ENCODE measurements at regions not wholly inside any gene's neighbourhood (a gene's known extent, or its start where the extent isn't known, plus 50 kb on each side); places are given as distances from the start of the nearest gene placed in this dataset.

DNA sequence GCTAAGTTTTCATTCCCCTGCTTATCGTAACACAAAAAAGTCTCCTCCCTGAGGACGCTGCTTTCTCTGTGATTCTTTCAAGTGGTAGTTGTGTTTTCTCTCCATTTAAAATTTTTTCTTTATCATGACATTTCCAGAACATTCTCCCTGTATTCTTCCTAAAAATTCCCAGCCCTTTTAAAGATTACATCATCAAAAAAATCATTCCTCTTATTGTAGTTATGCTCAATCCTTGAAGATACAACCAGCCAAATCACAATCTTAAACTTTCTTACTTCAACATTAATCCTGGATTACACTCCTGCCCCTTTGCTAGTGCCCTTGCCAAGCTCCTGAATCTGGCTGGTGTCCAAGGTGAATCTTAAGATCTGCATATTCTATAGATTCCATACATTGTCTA lies 163.7 kb upstream of the CBLB start:
- no peaks in the 10 kb centered on the region for H3K9me3 ChIP-seq (ENCODE audit: low read depth)

DNA sequence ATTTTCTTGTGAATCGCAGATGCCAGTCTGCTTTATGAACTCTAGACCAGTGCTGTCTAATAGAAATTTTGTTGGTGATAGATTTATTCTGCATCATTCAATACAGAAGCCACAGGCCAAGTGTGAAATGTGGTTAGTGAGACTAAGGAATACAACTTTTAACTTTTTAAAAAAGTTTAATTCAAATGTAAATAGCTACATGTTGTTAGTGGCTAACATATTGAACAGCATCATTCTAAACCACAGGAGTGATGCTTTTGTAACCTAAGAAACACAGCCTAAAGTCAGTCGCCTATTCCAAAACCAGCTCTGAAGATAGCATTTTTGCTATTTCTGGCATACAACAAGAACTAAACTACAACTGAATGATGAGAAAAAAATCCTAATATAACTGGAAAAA lies 164.8 kb upstream of the CBLB start:
- no peaks in the 10 kb centered on the region for H3F3A ChIP-seq (ENCODE audit: low read depth)
- Mint-ChIP-seq H3K4me3 (no peak overlapping the region), H3K4me1 (peaks cover 2% of the 10 kb centered on the region), H3K27ac (no peak overlapping the region), H3K36me3 (no peaks in the 10 kb centered on the region), H3K9me3 (no peaks in the 10 kb centered on the region), H3K27me3 (ENCODE audit: insufficient read depth, low read depth) (peaks cover 4% of the 10 kb centered on the region)
- no peak overlapping the region for H3K4me3 ChIP-seq
- no peaks in the 10 kb centered on the region for H3K27me3 ChIP-seq
- no peaks in the 10 kb centered on the region for H3K79me2 ChIP-seq (ENCODE audit: low read depth)
- no peak overlapping the region for H3K9ac ChIP-seq
- H3K4me1 ChIP-seq: no peaks in the 10 kb centered on the region
- no peaks in the 10 kb centered on the region for H3K9me3 ChIP-seq (ENCODE audit: low read depth)
- no peak overlapping the region for H3K27ac ChIP-seq
- no peaks in the 10 kb centered on the region for H4K20me1 ChIP-seq (ENCODE audit: low read depth)
- no peak overlapping the region for H2AFZ ChIP-seq (replicated peaks)
- no peak for DNase-seq (ENCODE audit: low spot score)
- no peaks in the 10 kb centered on the region for H3K36me3 ChIP-seq
- no peak for TF ChIP-seq EZH2 (IDR thresholded peaks at IDR 0.05)
- TF ChIP-seq, protein P1, sequence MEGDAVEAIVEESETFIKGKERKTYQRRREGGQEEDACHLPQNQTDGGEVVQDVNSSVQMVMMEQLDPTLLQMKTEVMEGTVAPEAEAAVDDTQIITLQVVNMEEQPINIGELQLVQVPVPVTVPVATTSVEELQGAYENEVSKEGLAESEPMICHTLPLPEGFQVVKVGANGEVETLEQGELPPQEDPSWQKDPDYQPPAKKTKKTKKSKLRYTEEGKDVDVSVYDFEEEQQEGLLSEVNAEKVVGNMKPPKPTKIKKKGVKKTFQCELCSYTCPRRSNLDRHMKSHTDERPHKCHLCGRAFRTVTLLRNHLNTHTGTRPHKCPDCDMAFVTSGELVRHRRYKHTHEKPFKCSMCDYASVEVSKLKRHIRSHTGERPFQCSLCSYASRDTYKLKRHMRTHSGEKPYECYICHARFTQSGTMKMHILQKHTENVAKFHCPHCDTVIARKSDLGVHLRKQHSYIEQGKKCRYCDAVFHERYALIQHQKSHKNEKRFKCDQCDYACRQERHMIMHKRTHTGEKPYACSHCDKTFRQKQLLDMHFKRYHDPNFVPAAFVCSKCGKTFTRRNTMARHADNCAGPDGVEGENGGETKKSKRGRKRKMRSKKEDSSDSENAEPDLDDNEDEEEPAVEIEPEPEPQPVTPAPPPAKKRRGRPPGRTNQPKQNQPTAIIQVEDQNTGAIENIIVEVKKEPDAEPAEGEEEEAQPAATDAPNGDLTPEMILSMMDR (IDR thresholded peaks at IDR 0.05): no peak
- TF ChIP-seq EZH2phosphoT487 (IDR thresholded peaks at IDR 0.05): no peak
- H3K4me2 ChIP-seq: no peak overlapping the region

More for the DNA sequence above, 163.7 kb upstream of the CBLB start:
- no peak overlapping the region for H3K4me3 ChIP-seq
- H3K4me2 ChIP-seq: no peak overlapping the region
- H3K36me3 Mint-ChIP-seq: no peaks in the 10 kb centered on the region
- no peaks in the 10 kb centered on the region for H3K9me3 Mint-ChIP-seq
- H3K36me3 ChIP-seq: no peaks in the 10 kb centered on the region
- no peaks in the 10 kb centered on the region for H3F3A ChIP-seq (ENCODE audit: low read depth)
- no peaks in the 10 kb centered on the region for H4K20me1 ChIP-seq (ENCODE audit: low read depth)
- no peaks in the 10 kb centered on the region for H3K4me1 ChIP-seq
- peaks cover 2% of the 10 kb centered on the region for H3K27me3 Mint-ChIP-seq (ENCODE audit: insufficient read depth, low read depth)
- no peaks in the 10 kb centered on the region for H3K79me2 ChIP-seq (ENCODE audit: low read depth)
- H2AFZ ChIP-seq (replicated peaks): peak overlapping the region; percentile 47
- no peaks in the 10 kb centered on the region for H3K27me3 ChIP-seq
- H3K27ac ChIP-seq: no peak overlapping the region
- H3K4me1 Mint-ChIP-seq: peaks cover 2% of the 10 kb centered on the region
- H3K9ac ChIP-seq: no peak overlapping the region
- peak overlapping the region; percentile 23 for H3K27ac Mint-ChIP-seq
- H3K4me3 Mint-ChIP-seq: no peak overlapping the region
- DNase-seq (ENCODE audit: low spot score): no peak
- TF ChIP-seq EZH2phosphoT487 (IDR thresholded peaks at IDR 0.05) (no peak), EZH2 (IDR thresholded peaks at IDR 0.05) (no peak)
- TF ChIP-seq, protein P1 (IDR thresholded peaks at IDR 0.05): no peak

DNA sequence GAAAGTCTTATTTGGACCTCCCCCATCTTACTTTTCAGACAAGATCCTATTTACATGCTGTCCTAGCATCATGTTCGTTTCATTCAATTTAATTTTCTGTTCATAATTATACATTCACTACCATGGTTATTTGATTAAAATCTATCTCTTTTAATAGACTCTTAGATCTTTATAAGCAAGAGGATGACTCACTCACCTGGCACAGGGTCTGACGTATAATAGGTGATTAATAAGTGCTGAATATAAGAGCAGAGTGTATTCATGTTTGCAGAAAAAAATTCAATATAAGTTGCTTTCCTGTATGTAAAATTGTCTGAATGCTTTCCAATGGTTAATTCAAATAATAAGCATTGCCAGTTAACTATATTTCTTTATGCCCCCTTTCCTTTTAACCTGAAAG lies 165.5 kb upstream of the CBLB start:
- Histone ChIP-seq H3K9me3 (ENCODE audit: low read depth) (no peaks in the 10 kb centered on the region), H4K20me1 (ENCODE audit: low read depth) (no peaks in the 10 kb centered on the region), H3K9ac (no peak overlapping the region), H3K27me3 (no peaks in the 10 kb centered on the region), H3K27ac (no peak overlapping the region), H3K4me3 (no peak overlapping the region), H3K4me1 (no peaks in the 10 kb centered on the region), H3K36me3 (no peaks in the 10 kb centered on the region), H2AFZ (replicated peaks) (no peak overlapping the region), H3F3A (ENCODE audit: low read depth) (no peaks in the 10 kb centered on the region), H3K79me2 (ENCODE audit: low read depth) (no peaks in the 10 kb centered on the region), H3K4me2 (no peak overlapping the region)
- no peak for DNase-seq (ENCODE audit: low spot score)
- no peak for TF ChIP-seq EZH2 (IDR thresholded peaks at IDR 0.05)
- no peak for TF ChIP-seq EZH2phosphoT487 (IDR thresholded peaks at IDR 0.05)
- TF ChIP-seq, protein P1 (IDR thresholded peaks at IDR 0.05): no peak
- no peak overlapping the region for H3K4me3 Mint-ChIP-seq
- H3K27me3 Mint-ChIP-seq (ENCODE audit: insufficient read depth, low read depth): peaks cover 4% of the 10 kb centered on the region
- peaks cover 2% of the 10 kb centered on the region for H3K4me1 Mint-ChIP-seq
- no peak overlapping the region for H3K27ac Mint-ChIP-seq
- H3K36me3 Mint-ChIP-seq: no peaks in the 10 kb centered on the region
- H3K9me3 Mint-ChIP-seq: peaks cover 5% of the 10 kb centered on the region

Measured in neural progenitor cell (in vitro differentiated cells).